ENCODE measurements at regions not wholly inside any gene's neighbourhood (a gene's known extent, or its start where the extent isn't known, plus 50 kb on each side); places are given as distances from the start of the nearest gene placed in this dataset.

GRCh38 chr22:26811647-26811992, 154.2 kb downstream of the MIAT start:
- no peak for TF ChIP-seq CTCF (IDR thresholded peaks at IDR 0.05)
- no peak for TF ChIP-seq POLR2A (IDR thresholded peaks at IDR 0.05)

All from Peyer's patch (tissue), 4 donors.